Glomerular visceral epithelial cell (primary cell): ENCODE measurements at regions not wholly inside any gene's neighbourhood (a gene's known extent, or its start where the extent isn't known, plus 50 kb on each side); places are given as distances from the start of the nearest gene placed in this dataset.

Experiments used
- DNase-seq: peaks from one replicate; pipeline ENCODE4 v3.0.0-alpha.2; 2016; ENCODE audit errors: extremely low spot score

DNA sequence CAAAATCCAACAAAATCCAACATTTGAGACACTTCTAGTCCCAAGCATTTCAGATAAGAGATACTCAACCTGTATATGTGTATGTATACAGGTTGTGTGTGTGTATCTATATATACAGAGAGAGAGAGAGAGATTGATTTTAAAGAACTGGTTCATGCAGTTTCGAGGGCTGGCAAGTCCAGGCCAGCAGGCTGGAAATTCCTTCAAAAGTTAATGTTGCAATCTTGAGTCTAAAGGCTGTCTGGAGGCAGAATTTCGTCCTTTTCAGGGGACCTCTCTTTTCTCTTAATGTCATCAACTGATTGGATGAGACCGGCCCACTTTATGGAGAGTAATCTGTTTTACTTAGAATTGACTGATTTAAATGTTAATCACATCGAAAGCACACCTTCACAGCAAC, 199.6 kb upstream of the IL12A start:
- DNase-seq, result no peak

DNA sequence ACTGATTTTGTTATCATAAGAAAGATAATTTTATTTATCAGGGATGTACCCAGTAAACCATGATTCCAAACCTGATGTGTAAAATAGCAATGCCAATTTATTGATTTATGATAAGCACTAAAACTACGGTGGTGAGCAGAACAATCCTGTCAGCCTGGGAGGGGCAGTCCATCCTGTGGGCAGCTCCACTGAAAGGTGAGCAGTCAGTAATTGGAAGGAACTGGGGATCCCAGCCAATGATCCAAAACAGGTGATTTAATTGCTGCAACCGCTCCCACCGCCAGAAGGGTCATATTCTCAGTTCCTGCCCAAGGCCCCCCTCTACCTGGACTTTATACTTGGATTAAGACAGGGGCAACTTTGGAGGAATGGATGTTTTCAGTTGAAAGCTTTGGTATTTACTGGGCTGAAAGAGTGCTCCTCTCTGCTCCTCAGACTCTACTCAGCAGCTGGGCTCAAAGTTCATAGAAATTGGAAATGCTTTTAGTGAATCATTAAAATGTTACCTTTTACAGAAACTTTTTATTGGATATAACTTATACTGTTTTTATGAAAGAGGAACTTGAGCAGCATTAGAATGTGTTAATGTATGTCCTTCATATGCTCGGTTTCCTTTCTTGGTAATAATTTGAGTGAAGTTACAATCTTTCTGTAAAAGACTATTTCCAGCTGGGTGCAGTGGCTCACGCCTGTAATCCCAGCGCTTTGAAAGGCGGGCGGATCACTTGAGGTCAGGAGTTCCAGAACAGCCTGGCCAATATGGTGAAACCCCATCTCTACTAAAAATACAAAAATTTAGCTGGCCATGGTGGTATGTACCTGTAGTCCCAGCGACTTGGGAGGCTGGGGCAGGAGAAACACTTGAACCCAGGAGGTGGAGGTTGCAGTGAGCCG, 198.6 kb upstream of the IL12A start:
- no peak for DNase-seq

DNA sequence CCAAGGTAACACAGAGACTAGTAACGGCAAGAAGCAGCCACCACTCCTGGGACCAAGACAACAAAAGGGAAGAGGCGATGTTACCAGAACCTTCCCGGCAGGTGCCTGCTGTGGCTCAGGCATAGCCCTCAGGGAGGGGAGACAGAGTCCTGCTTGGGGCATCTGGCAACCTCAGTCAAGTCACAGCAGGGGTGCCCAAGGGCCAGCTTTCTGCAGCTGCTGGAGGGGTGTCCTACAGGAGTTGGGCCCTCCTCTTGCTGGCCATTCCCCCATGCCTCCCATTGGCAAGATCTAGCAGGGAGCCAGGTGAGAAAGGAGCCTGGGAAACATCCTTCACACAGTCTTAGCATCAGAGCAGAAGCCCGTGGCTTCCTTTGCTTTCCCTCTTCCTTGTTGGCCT, 197.3 kb upstream of the IL12A start:
- no peak for DNase-seq

DNA sequence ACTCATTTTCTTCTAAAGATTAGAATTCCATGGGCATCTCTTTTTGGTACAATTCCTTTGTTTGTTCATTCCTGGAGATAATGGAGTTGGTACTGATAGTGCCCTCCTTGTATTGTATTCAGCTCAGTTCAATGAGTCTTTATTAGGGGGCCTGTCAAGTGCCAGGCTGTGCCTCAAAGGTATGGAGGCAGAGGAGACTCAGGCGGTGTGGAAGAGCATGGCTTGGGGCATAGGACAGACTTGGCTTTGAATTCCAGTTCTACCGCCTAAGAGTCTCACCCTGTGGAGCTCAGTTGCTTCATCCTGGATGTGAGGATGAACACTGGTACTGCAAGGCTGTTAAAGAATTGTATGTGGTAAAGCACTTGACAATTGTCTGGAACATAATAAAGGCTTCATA, 196.6 kb upstream of the IL12A start:
- DNase-seq, result no peak

DNA sequence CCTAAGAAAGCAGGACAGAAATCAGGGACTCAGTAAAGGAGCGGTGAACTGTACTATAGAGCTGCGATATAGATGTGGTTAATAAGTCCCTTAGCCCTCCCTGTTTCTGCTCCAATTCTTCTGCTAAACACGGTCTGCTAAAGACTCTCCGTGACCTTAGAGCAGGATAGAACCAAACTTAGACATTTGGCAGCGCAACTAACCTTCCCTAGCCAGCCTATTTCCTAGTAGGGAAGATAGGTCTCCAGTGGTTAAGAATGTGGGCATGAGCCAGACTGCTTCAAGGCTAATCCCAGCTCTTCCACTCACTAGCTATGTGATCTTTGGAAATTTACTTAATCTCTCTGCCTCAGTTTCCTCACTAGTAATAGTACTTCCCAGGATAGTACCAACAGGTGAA, 193.6 kb upstream of the IL12A start:
- no peak for DNase-seq

DNA sequence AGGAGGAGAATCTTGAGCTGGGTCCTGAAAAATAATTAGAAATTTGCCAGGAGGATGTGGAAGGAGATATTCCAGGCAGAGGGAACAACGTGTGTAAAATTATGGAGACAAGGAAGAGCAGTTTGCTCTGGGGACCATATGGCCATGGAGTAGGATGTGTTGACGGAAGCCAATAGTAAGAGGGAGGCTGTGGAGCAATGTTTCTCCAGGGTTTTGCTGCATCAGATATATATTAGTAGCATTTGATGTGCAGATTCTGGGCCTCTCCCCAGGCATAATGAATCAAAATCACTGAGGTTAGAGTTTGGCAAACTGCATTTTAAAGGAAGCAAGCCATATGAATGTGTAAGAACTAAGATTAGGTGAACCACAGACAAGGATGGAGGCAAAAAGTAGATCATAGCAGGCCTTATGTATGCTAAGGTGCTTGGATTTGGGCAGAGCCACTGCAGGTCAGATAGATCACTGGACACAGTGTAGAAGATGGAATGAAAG, 192.9 kb upstream of the IL12A start:
- DNase-seq, result no peak

DNA sequence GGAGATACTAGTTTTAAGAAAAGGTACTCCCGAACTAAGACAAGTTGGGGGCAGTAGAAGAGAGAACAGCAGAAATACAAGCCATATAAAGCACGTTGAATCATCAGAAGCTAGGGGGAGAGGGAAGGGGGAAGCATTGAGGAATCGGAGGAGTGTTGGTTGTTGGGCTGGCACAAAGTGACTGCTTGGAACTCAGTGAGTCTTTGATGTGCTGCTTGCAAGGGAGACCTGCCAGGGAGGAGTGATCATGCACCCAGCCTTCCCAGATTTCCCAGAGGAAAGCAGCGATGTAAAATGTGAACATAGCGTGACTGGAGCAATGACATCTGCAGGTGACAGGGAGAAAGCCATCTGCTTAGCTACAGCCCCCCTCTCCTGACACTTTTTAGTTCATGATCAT, 192.4 kb upstream of the IL12A start:
- no peak for DNase-seq

DNA sequence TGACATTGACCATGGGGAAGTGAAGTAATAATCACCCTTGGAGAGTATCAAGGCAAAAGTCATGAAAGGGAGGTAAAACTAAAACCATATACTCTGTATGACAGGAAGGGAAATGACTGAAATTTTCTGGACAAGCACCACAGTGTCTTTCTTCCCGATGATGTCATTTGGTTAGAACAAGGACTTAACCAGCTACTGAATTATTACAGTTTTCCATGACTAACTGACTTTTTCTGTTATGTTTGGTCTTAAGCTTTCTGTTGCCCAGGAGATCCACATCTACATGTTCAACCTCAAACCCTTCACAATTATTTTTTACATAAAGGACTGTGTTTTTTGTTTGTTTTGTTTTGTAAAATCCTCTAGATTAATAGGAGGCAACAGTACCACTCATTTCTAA, 191.9 kb upstream of the IL12A start:
- peak; percentile 77 for DNase-seq

DNA sequence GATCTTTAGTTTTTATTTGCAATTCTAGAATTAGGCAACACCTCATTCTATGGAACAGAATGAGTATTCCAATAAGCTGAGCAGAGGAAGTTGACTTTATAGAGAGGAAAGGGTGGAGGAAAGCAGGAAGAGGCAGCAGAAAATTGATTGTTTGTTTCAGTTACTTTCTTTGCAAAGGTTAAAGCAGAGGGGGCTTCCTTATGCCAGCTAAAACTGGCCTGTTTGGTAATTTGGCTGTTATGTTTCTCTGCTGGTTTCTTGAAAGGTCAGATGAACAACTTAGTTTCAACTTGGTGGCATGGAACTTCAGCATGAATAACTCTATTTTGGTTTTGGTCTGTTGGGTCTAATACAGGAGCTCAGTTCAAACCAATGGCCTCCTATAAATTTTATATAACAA, 190.9 kb upstream of the IL12A start:
- DNase-seq, result no peak

DNA sequence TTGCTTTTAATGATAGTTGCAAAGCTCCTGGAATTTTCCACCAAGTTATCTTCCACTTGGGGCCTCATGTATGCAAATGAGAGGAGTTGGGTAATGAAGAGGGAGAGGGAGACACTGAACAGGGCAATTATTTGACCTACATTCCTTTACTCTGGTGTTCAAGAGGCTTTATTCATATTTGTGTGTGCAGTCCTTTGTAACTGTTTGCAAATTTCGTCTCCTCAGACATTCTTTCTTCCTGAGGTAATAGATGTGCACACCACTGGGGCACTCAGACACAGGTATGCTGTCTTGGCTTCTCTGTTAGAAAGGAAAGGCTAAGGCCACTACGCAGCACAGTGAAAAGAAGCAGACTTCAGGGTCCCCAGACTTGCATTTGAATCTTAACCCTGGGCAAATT, 189.7 kb upstream of the IL12A start:
- peak; percentile 85 for DNase-seq

DNA sequence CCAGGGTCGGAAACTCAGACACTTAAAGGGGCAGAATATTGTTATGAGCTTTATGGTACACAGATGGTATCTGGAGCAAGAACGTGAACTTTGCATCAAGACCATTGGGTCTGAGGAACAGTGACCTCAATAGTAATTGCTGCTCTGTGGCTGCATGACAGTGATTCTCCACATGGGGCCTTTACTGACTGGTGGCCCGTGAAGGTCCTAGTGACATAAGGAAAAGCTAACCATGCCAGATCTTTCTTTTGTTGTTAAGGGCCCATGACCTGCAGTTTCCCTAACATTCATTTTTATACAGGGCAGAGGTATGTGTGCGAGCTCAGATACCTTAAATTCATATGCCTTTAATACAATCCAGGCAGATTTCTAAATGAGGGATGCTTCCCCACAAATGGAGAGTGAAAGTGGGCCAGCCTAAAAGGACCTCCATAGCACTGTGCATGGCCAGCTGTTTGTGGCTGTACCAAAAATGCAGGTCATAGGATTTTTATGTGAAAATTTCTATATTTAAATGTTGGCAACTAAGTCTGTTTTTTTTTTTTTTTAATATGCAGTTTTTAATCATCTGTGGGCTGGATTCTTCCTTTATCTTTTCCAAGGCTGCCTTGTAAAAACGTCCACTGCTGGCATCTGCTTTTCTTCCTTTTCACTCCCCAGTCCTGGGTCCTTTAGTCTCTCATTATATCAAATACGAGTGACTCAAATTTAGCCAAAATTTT, 188.0 kb upstream of the IL12A start:
- no peak for DNase-seq

DNA sequence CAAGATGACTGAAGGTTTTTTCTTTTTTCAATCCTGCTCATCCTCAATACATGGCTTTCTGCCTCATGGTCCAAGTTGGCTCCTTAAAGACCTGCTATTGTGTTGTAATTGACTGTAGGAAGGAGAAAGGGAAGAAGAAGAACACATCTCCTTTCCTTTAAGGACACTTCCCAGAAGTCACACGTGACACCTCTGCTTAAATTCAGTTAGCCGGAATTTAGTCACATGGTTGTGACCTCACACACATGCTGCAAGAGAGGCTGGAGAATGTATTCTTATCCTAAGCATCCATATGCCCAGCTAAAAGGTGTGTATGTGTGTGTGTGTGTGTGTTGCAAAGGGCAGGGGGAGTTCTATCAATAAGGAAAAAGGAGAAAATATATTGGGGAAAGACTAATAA, 185.8 kb upstream of the IL12A start:
- no peak for DNase-seq

DNA sequence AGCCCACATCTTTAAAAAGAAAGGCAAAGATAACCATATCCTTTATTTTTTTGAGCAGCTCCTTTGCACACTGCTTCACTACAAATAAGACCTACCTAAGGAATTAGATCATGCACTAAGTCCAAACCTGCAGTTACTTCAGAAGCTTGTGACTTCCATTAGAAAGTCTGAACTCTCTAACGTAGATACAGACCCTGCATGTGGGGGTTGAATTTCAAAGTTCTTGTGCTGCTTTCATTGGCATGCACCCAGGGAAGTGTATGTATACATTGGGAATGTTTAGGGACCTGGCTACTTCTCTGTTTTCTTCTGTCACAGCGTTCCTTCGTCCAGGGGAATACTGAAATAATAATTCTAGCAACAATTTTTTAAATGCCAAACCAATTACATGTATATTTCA, 185.2 kb upstream of the IL12A start:
- DNase-seq, result no peak

DNA sequence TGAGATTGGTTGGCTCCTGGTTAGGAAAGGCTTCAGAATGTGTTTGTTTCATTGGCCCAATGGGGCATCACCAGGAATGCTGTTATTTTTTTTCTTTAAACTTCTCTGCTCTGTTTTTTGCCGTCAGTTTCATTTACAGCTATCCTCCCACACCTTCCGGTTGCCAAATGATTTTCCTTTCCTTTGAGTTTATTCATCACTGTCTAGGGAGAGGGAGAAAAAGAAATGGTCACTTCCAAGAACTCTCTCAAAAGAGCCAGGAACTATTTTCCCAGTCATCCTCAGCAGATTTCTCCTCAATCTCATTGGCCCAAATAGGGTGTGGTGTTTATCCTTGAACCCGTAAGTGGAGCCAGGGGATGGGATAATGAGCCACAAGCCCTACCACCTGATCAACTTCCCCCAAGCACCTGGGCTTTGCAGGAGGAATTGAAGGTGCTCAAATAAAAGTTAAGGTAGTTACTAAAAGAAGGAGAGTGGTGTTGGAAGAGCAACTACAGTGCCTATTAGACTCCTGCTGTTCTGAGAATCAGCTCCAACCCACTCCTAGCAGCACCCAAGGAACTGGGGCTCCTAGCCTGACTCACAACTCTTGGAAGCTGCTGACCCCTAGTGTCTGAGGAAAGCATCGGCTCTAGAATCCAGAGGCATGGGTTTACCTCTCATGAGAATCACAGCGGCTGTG, 183.8 kb upstream of the IL12A start:
- DNase-seq, result peak; percentile 85

DNA sequence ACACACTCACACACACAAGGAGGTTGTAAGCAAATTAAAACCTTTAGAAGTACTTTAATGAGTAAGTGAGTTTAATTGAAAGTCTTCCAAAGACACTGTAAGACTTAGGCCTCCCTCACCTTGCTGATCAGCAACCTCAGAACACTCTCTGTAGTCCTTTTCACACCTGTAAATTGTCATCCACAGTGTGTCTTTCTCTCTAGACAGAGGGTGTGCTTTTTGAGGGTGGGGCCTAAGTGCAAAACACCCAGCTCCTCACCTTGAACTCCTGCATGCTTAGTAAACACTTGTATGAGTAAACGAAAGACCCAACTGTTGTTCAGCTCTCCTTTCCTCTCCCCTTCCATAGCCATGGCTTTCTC, 183.2 kb upstream of the IL12A start:
- DNase-seq, result no peak

DNA sequence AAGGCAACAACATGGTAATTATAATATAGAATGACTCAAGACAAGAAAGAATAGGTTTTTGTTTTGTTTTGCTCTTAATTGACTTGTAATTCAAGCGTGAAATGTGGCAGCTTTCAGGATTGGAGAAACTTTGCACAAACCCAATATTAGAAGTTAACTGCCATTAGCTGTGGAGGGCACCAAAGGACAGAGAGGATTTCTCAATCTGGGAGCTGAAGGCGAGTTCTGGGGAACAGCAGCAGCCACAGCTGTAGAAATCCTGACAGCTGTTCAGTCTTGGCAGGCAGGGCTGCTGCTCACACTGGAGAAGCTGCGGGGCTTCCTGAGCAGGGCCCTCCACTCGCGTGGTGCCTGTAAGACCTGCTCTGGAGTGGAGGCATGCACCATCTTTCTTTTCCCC, 182.2 kb upstream of the IL12A start:
- DNase-seq, result no peak

DNA sequence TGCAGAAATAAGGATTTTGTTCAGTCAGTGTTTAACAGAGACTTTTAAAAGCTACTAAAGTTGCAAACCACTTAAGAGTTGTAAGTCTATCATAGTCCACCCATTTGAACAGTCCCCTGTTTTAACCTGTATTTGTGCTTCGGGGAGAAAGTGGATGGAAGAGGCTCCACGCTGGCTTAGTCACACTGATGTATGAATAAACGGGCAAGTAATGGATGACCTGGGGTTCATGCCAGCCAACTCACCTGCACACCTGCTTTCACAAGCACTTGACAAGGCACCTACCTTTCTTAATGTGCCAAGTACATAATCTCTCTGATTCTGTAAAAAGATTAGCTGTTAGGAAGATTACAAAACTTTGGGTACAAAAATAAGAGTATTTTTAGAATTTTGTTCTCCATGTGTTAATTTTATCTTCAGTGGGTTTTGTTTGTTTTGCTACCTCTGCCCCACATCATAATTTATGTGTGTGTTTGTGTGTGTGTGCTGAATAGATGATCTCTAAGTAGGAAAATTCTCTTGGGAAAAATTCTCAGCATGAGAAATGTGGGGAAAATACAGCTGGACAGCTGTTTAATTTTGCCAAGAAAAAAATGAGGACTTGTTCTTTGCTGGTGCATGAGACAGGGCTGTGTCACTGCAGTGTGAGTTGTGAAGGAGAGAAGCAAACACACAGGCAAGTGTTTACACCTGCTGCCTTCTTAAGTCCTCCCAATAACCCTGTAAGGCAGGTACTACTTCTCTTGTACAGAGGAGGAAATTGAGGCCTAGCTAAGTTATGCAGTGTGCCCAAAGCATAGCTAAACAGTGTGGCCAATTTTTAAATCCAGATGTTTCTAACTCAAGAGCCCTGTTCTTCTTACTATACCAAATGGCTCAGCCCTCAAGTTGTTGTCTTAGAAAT, 181.2 kb upstream of the IL12A start:
- no peak for DNase-seq

DNA sequence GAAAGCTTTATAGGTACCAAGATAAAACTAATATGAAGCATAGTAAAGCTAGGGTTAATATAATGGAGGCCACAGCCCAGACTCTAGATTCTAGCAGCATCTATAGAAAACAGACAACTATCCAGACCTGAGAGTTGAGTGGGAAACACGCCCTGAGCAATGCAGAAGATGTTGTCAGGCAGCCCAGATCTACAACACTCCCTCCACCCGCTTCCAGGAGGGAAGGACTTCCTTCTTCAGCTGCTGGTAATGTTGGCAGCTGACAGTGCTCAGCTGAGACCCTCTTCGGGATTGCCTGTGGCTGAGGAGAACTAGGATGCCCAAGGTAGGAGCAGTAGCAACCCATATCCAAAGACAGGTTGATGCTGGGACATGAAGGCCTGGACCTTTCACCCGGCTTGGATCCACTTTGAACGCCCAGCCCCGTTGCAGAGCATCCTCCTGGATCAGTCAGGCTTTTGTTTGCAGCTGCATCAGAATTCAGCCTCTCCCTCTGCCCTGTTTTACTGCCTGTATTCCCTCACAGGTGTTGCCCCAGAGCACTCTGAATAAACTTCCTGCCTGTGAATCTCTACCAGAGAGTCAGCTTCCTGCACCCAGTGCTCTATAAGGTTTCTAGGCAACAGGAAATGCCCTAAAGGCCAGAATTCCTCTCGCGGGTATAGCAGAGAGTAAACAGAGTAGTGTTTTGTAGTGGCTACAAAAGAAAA, 174.7 kb upstream of the IL12A start:
- DNase-seq, result no peak

DNA sequence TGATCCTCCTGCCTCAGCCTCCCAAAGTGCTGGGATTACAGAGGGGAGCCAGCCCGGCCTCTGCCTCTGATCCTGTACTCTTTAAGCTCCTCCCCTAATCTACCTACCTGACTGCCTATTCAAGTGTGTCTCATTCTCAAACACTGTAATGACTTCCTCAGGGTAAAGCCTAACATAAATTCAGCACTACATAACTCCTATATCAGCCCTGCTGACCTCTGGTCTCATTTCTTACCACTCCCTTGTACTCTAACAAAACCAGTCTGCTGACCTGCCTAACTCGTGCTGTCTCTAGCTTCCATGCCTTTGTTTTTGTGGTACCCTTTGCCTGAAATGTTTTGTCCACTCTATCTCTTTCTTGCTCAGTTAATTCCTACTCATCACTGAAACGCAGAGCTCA, 172.1 kb upstream of the IL12A start:
- no peak for DNase-seq

DNA sequence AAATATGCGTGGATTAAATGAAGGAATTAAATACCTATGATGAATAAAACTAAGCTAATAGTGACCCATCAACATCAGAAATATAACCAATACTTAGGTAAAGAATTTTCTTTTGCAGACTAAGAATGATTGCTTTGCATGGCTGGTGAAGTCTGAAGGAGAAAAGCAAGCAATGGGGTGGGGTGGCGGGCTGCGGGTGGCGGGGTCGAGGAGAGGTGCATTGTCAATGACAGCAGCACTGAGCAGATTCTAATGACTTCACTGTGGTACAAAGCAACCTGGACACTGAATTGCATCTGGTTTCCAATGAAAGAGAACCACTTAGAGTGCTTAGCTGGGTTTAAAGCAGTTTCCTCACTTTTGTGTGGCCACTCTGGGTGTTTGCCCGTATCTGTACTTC, 171.5 kb upstream of the IL12A start:
- no peak for DNase-seq

DNA sequence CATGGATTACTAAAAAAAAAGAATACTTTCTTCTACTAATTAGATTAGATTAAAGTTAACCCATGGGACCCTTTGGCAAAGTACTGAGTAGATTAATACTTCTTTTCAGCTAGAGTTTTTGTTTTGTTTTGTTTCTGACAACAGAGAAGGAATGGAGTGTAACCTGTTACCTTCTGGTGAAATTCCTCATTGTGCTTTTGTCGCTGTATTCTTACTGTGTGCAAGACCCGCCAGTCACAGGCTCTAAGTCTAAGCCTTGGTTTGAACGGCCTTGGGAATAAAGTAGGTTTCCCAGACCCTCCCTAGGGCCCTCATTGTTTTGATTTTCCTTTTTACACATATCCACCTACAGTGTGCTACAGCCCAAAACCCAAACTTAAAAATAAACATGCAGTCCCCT, 171.1 kb upstream of the IL12A start:
- no peak for DNase-seq
